ENCODE measurements at regions not wholly inside any gene's neighbourhood (a gene's known extent, or its start where the extent isn't known, plus 50 kb on each side); places are given as distances from the start of the nearest gene placed in this dataset.

DNA sequence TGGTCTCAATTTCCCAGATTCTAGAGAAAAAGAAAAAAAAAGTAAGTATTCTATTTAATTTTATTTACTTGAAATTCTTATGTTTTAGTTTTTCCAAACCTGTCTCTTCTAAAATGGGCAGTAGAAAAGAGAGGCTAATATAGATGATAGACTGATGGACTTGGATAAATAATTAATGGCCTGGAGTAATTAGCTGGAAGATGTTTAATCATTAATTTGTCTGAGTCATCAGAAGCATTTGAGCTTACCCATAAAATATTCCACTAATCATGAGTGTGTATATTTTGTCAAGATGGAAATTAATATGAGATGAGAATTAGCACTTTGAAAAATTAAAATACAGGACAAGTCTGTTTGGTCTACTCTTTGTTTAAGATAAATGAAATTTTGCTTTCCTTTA lies 212.1 kb upstream of the MIR17HG start:
- DNase-seq: no peak
- intact Hi-C loops (cut with DNase I; ENCODE audit: low total_unique reads) (no loop called here), in situ Hi-C loops (cut with MboI; ENCODE audit: low pct_ligation_motif_present in 1 of 4, low pct_unique_long_range_greater_than_20kb in 1 of 4, low sequenced_read_pairs in 3 of 4) (no loop called here)
- Histone ChIP-seq H3K9me3 (no peaks in the 10 kb centered on the region), H3K27me3 (no peaks in the 10 kb centered on the region), H3K4me3 (no peak overlapping the region), H3K4me1 (no peaks in the 10 kb centered on the region), H3K36me3 (no peaks in the 10 kb centered on the region), H3K27ac (no peak overlapping the region)
- TF ChIP-seq EP300 (IDR thresholded peaks at IDR 0.05; ENCODE audit: low read depth) (no peak), CTCF (IDR thresholded peaks at IDR 0.05) (no peak), POLR2A (IDR thresholded peaks at IDR 0.05) (no peak), POLR2AphosphoS5 (IDR thresholded peaks at IDR 0.05) (no peak)

GRCh38 chr13:91135968-91136367 lies 211.5 kb upstream of the MIR17HG start:
- Histone ChIP-seq H3K27ac (no peak overlapping the region), H3K4me3 (no peak overlapping the region), H3K27me3 (no peaks in the 10 kb centered on the region), H3K4me1 (no peaks in the 10 kb centered on the region), H3K9me3 (no peaks in the 10 kb centered on the region), H3K36me3 (no peaks in the 10 kb centered on the region)
- TF ChIP-seq EP300 (IDR thresholded peaks at IDR 0.05; ENCODE audit: low read depth) (no peak), POLR2A (IDR thresholded peaks at IDR 0.05) (no peak), CTCF (IDR thresholded peaks at IDR 0.05) (no peak), POLR2AphosphoS5 (IDR thresholded peaks at IDR 0.05) (no peak)
- in situ Hi-C loops (cut with MboI; ENCODE audit: low pct_ligation_motif_present in 1 of 4, low pct_unique_long_range_greater_than_20kb in 1 of 4, low sequenced_read_pairs in 3 of 4) (no loop called here), intact Hi-C loops (cut with DNase I; ENCODE audit: low total_unique reads) (no loop called here)
- DNase-seq: no peak

DNA sequence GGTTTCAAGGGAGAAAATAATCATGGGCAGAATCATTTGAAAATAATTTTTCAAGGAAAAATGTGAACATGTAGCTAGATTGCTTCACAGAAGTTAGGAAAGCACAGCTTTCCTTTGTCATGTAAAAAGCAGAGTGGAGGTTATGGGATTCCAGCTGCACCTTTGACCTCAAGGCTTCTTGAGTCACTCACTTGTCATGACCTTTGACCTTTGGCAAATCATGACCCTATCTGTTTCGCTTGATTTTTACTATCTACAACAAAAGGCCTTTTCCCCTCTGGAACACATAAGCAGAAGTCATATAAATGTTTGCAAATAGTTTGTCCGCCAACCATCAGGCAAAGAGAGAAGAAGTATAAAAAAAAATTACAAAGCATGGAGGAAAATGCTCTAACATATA lies 210.7 kb upstream of the MIR17HG start:
- intact Hi-C loops (cut with DNase I; ENCODE audit: low total_unique reads) (no loop called here), in situ Hi-C loops (cut with MboI; ENCODE audit: low pct_ligation_motif_present in 1 of 4, low pct_unique_long_range_greater_than_20kb in 1 of 4, low sequenced_read_pairs in 3 of 4) (no loop called here)
- H3K27me3 ChIP-seq: no peaks in the 10 kb centered on the region
- H3K36me3 ChIP-seq: no peaks in the 10 kb centered on the region
- H3K9me3 ChIP-seq: no peaks in the 10 kb centered on the region
- TF ChIP-seq EP300 (IDR thresholded peaks at IDR 0.05; ENCODE audit: low read depth) (no peak), POLR2A (IDR thresholded peaks at IDR 0.05) (no peak), POLR2AphosphoS5 (IDR thresholded peaks at IDR 0.05) (no peak), CTCF (IDR thresholded peaks at IDR 0.05) (no peak)
- H3K4me1 ChIP-seq: no peaks in the 10 kb centered on the region
- H3K4me3 ChIP-seq: no peak overlapping the region
- 70 to 76% methylated on average over 2 of the region's 2 CpGs for WGBS, 2 donors (ENCODE audit: low coverage in 1 of 2)
- no peak for DNase-seq
- H3K27ac ChIP-seq: no peak overlapping the region

DNA sequence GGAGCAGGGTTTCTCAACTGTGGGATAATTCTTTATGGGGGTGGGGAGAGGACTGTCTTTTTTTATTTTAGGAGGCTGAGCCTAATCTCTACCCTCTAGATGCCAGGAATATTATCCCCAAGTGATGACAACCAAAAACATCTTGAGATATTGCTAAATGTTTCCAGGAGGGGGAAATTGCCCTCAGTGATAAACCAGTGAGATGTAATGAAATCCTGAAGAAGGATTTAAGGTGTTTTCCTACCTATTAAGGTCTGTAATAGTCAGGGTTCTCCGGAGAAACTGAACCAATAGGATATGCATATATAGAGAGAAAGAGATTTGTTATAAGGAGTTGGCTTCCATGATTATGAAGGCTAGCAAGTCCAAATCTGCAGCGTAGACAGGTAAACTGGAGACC lies 208.3 kb upstream of the MIR17HG start:
- no peak overlapping the region for H3K27ac ChIP-seq
- no peaks in the 10 kb centered on the region for H3K9me3 ChIP-seq
- TF ChIP-seq EP300 (IDR thresholded peaks at IDR 0.05; ENCODE audit: low read depth) (no peak), POLR2AphosphoS5 (IDR thresholded peaks at IDR 0.05) (no peak), CTCF (IDR thresholded peaks at IDR 0.05) (no peak), POLR2A (IDR thresholded peaks at IDR 0.05) (no peak)
- no peaks in the 10 kb centered on the region for H3K4me1 ChIP-seq
- WGBS, 2 donors (ENCODE audit: low coverage in 1 of 2): 72 to 94% methylated on average over 2 of the region's 2 CpGs
- H3K4me3 ChIP-seq: no peak overlapping the region
- in situ Hi-C loops (cut with MboI; ENCODE audit: low pct_ligation_motif_present in 1 of 4, low pct_unique_long_range_greater_than_20kb in 1 of 4, low sequenced_read_pairs in 3 of 4): no loop called here
- intact Hi-C loops (cut with DNase I; ENCODE audit: low total_unique reads): no loop called here
- no peak for DNase-seq
- H3K27me3 ChIP-seq: no peaks in the 10 kb centered on the region
- H3K36me3 ChIP-seq: no peaks in the 10 kb centered on the region
